ENCODE measurements at regions not wholly inside any gene's neighbourhood (a gene's known extent, or its start where the extent isn't known, plus 50 kb on each side); places are given as distances from the start of the nearest gene placed in this dataset.

DNA sequence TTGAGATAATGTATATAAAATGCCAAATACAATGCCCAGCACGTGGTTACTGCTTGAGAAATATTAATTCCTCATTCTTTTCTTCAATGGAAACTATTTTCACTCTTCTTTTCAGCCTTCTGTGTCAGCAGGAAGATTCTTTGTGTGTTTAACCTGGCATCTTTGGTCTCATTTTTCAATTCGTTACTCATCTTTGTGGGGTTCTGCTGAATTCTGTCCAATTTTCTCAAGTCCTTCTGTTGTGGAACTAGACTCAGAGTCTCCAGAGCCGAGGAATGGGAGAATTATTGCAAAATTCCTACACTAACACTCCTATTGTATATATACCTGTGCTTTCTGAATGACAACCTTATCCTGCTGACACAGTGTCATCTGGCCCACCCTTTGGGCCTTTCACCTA, 96.8 kb upstream of the RGMA start:
- DNase-seq (ENCODE audit: extremely low read depth, low read depth): no peak
- TF ChIP-seq, protein P1, sequence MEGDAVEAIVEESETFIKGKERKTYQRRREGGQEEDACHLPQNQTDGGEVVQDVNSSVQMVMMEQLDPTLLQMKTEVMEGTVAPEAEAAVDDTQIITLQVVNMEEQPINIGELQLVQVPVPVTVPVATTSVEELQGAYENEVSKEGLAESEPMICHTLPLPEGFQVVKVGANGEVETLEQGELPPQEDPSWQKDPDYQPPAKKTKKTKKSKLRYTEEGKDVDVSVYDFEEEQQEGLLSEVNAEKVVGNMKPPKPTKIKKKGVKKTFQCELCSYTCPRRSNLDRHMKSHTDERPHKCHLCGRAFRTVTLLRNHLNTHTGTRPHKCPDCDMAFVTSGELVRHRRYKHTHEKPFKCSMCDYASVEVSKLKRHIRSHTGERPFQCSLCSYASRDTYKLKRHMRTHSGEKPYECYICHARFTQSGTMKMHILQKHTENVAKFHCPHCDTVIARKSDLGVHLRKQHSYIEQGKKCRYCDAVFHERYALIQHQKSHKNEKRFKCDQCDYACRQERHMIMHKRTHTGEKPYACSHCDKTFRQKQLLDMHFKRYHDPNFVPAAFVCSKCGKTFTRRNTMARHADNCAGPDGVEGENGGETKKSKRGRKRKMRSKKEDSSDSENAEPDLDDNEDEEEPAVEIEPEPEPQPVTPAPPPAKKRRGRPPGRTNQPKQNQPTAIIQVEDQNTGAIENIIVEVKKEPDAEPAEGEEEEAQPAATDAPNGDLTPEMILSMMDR (IDR thresholded peaks at IDR 0.05; ENCODE audit: low read depth, low read length): no peak

DNA sequence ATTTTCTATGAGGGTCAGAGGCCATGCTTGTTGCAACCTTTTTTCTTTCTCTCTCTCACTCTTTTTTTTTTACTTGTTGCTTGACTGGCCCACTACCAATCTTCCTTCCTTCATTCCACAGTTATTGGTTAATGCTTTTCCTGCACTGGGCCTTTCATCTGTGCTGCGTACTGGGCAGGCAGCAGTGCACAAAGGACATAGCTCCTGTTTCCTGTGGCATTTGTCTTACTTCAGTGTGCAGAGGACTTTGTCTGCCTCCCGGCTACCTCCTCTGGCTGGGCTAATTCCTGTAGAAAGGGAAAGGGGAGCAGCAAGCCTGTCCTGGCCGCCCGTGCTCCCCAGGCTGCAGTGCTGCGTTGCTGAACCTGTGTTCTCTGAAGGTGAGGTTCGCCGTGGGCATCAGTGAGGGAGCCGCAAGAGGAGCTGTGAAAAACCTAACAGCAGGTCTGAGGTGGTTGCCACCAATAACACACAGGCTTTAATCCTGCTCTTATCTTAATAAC, 93.7 kb upstream of the RGMA start:
- DNase-seq (ENCODE audit: extremely low read depth, low read depth): no peak
- TF ChIP-seq, protein P1 (IDR thresholded peaks at IDR 0.05; ENCODE audit: low read depth, low read length): no peak

DNA sequence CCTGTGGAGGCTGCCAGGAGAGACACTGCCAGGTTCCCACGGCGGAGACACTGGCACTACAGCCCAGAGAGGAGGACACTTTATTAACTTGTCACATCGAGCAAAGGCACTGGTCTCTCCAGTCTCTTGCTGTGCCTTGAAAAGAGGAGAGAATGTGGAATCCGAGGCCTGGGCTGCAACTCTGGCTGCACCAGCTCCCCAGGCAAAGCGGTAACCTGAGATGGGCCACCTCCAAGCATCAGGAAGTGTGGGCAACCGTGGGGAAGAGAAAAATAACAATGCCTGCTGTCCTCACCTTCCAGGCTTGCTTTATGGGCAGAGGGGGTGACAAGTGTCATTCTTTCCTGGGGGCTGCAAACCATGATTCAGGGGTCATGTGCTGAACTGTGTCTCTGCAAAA, 91.6 kb upstream of the RGMA start:
- TF ChIP-seq, protein P1 (IDR thresholded peaks at IDR 0.05; ENCODE audit: low read depth, low read length): no peak
- no peak for DNase-seq (ENCODE audit: extremely low read depth, low read depth)

DNA sequence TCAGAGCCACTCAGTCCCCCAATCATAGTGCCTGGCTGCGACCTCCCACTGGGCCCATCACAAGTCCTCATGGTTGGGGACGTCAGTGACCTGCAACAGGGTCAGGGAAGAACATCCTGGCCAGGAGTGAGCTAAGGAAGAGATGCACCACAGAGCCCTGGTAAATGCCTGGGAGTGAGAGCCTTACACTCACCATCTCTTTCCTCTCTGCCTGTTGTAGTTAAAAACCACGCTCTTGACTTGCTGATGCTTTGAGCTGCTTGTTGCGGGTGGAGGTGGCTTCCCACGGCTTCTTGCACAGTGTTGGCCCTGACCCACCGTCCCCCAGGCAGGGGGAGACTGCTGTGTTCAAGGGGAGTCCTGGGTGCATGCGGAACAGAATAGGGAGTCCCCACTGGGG, 91.1 kb upstream of the RGMA start:
- TF ChIP-seq, protein P1 (IDR thresholded peaks at IDR 0.05; ENCODE audit: low read depth, low read length): no peak
- no peak for DNase-seq (ENCODE audit: extremely low read depth, low read depth)

DNA sequence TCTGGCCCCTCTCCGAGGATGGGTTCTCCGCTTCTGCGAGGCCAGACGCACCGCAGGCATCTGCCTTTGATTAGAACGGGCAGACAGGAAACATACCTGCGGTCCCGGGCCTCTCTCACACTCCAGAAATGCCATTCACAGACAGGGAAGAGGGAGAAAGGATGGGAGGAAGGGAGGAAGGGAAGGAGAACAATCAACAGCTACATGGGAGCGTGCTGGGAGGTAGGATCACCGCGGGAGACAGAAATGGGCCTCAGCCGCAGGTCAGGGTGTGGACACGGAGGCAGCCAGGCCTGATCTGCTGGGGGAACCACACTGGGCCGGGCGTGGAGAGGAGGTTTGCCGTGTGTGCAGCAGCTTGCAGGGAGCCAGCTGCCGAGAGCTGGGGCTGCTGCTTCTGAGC, 90.7 kb upstream of the RGMA start:
- TF ChIP-seq, protein P1 (IDR thresholded peaks at IDR 0.05; ENCODE audit: low read depth, low read length): no peak
- DNase-seq (ENCODE audit: extremely low read depth, low read depth): no peak

DNA sequence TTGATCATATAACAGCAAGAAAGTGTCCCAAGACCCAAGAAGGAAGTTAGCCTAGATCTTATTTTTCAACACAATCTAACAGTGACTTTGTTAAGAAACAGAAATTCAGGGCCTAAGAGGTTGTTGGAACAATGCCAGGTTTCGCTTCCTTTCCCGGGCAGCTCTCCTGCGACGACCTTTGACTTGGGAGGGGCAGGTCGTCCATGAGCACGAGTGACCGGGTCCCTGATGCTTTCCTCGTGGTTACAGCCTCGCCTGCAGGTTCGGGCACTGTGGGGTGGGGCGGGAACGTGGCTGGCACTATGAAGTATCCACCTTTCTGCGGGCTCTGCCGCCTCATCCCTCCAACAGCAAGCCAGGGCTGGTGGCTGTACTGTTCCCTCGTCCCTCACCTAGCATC, 90.1 kb upstream of the RGMA start:
- DNase-seq (ENCODE audit: extremely low read depth, low read depth): no peak
- TF ChIP-seq, protein P1 (IDR thresholded peaks at IDR 0.05; ENCODE audit: low read depth, low read length): no peak

DNA sequence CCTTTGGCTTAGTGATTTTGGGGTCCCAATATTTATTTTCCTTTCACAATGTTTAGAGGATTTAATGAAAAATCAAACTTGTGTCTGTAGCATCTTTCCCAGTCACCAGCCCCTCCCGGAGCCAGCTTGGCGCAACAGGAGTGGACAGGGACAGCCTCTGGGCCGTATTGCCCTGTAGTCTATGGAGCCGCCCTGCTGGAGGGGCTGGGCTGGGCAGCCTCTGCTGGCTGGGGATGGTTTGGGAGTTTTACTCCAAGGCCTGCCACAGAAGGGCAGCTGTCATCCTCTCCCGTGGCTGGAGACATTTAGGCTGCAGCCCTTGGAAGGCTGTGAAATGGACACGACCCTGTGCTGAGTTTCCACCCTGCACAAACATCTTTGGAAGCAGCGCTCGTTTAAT, 89.4 kb upstream of the RGMA start:
- no peak for DNase-seq (ENCODE audit: extremely low read depth, low read depth)
- TF ChIP-seq, protein P1 (IDR thresholded peaks at IDR 0.05; ENCODE audit: low read depth, low read length): no peak

All from AG09319 (cell line).